ENCODE measurements at regions not wholly inside any gene's neighbourhood (a gene's known extent, or its start where the extent isn't known, plus 50 kb on each side); places are given as distances from the start of the nearest gene placed in this dataset.

DNA sequence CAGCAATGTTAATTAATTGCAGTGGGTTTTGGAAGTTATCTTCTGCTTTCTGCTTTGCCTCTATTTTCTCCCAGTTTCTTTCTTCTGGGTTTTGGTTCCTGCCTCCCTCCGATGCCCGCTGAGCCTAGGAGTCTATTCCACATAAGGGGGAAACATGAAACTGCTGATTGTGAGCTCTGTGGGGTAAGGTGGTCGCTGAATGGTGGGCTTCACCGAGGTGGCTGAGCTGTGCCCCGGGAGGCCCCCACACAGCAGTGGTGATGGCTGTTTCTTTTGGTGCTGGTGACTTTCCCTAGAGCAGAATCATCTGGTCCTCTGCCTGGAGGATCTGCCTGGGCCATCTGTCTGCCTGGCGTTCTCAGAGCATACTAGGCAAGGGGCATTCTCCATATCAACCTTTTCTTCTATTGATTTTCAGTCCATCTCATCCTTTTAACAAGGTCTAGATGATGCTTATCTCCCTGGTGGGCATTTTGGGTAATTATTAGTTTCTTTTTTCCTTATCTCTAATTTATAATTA is 68.8 kb upstream of the ATP2B2 start:
- TF ChIP-seq, protein P1, sequence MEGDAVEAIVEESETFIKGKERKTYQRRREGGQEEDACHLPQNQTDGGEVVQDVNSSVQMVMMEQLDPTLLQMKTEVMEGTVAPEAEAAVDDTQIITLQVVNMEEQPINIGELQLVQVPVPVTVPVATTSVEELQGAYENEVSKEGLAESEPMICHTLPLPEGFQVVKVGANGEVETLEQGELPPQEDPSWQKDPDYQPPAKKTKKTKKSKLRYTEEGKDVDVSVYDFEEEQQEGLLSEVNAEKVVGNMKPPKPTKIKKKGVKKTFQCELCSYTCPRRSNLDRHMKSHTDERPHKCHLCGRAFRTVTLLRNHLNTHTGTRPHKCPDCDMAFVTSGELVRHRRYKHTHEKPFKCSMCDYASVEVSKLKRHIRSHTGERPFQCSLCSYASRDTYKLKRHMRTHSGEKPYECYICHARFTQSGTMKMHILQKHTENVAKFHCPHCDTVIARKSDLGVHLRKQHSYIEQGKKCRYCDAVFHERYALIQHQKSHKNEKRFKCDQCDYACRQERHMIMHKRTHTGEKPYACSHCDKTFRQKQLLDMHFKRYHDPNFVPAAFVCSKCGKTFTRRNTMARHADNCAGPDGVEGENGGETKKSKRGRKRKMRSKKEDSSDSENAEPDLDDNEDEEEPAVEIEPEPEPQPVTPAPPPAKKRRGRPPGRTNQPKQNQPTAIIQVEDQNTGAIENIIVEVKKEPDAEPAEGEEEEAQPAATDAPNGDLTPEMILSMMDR (IDR thresholded peaks at IDR 0.05) = no peak
- no peak for TF ChIP-seq POLR2AphosphoS5 (IDR thresholded peaks at IDR 0.05)
- no peak for TF ChIP-seq POLR2A (IDR thresholded peaks at IDR 0.05)
